GM19328 (cell line): ENCODE measurements at regions not wholly inside any gene's neighbourhood (a gene's known extent, or its start where the extent isn't known, plus 50 kb on each side); places are given as distances from the start of the nearest gene placed in this dataset.
"Not testable (repeated sequence)": the region's sequence is repeated elsewhere in the genome, so short reads cannot be mapped to it uniquely, and the experiment has no call there.

Source experiments
- ATAC-seq: cut with Tn5 transposase; IDR thresholded peaks from one replicate; pipeline ENCODE4 v1.9.1; 2021; ENCODE audit warnings: mild to moderate bottlenecking, moderate library complexity; ENCODE audit not compliant: unreplicated experiment

GRCh38 chr2:48043131-48043700 lies 136.9 kb upstream of the FBXO11 start:
- no peak for ATAC-seq

- no peak for ATAC-seq
These were observed 137.4 kb upstream of the FBXO11 start for GRCh38 chr2:48043746-48044145.

- no peak for ATAC-seq
These were observed 139.3 kb upstream of the FBXO11 start for GRCh38 chr2:48045613-48046012.

- ATAC-seq: no peak
These were observed 142.3 kb upstream of the FBXO11 start for GRCh38 chr2:48048476-48049171.

GRCh38 chr2:48049371-48049770 lies 143.1 kb upstream of the FBXO11 start:
- no peak for ATAC-seq

GRCh38 chr2:48050711-48051110 lies 144.4 kb upstream of the FBXO11 start:
- no peak for ATAC-seq

- ATAC-seq: no peak
These were observed 153.7 kb upstream of the FBXO11 start for GRCh38 chr2:48059975-48060374.

- not testable (repeated sequence) for ATAC-seq
These were observed 155.4 kb upstream of the FBXO11 start for GRCh38 chr2:48061656-48062055.

GRCh38 chr2:48065096-48065495 lies 158.8 kb upstream of the FBXO11 start:
- ATAC-seq: no peak

- no peak for ATAC-seq
These were observed 159.7 kb upstream of the FBXO11 start for GRCh38 chr2:48066000-48066399.

GRCh38 chr2:48069769-48070168 lies 163.5 kb upstream of the FBXO11 start:
- ATAC-seq: no peak

GRCh38 chr2:48070415-48070814 lies 164.1 kb upstream of the FBXO11 start:
- ATAC-seq: no peak

GRCh38 chr2:48072583-48072982 lies 166.3 kb upstream of the FBXO11 start:
- no peak for ATAC-seq

GRCh38 chr2:48075631-48076030 lies 169.3 kb upstream of the FBXO11 start:
- no peak for ATAC-seq

- no peak for ATAC-seq
These were observed 174.4 kb upstream of the FBXO11 start for GRCh38 chr2:48080534-48081316.

GRCh38 chr2:48081317-48081628 lies 175.0 kb upstream of the FBXO11 start:
- ATAC-seq: no peak

GRCh38 chr2:48085888-48086287 lies 179.6 kb upstream of the FBXO11 start:
- no peak for ATAC-seq

- no peak for ATAC-seq
These were observed 182.7 kb upstream of the FBXO11 start for GRCh38 chr2:48088994-48089393.

GRCh38 chr2:48089644-48090043 lies 183.3 kb upstream of the FBXO11 start:
- ATAC-seq: no peak

GRCh38 chr2:48092846-48093803 lies 186.8 kb upstream of the FBXO11 start:
- ATAC-seq: no peak

- not testable (repeated sequence) for ATAC-seq
These were observed 190.5 kb upstream of the FBXO11 start for GRCh38 chr2:48096765-48097164.
